PC-3 (cell line): ENCODE measurements at regions not wholly inside any gene's neighbourhood (a gene's known extent, or its start where the extent isn't known, plus 50 kb on each side); places are given as distances from the start of the nearest gene placed in this dataset.

Experiments used
- ATAC-seq: fragments of 200-7000 bp; cut with Tn5 transposase; 2 replicates; pipeline ENCODE4 v1.9.1; 2020; ENCODE audit warnings: mild to moderate bottlenecking, moderate library complexity
- BruUV-seq: library from RNA; stranded (reverse); fragments of 400-500 nt; replicated peaks from 2 replicates; lab custom pipeline; 2021; lab: Mats Ljungman, UMichigan
- CTCF ChIA-PET: fragments of 300-600 bp; sonication (Branson Sonifier 250); formaldehyde crosslinking; loops from one replicate; lab custom pipeline; 2022; ENCODE audit warnings: antibody characterized with exemption; lab: Charles Lee
- POLR2A ChIA-PET: fragments of 300-600 bp; sonication (Branson Sonifier 250); formaldehyde crosslinking; loops from one replicate; lab custom pipeline; 2022; ENCODE audit warnings: antibody characterized with exemption; ENCODE audit not compliant: unreplicated experiment; lab: Charles Lee
- DNase-seq: peaks from one replicate; pipeline ENCODE4 v3.0.0-alpha.2; 2015
- H2AFZ ChIP-seq: fragments of 300-600 bp; sonication (generic); 2 replicates; pipeline ENCODE4 v1.6.0; 2016; ENCODE audit warnings: antibody characterized with exemption, low read length
- H3F3A ChIP-seq: fragments of 300-600 bp; sonication (generic); one replicate; pipeline ENCODE4 v1.6.0; 2017; ENCODE audit warnings: antibody characterized with exemption, low read length, control low read depth, mild to moderate bottlenecking; ENCODE audit not compliant: unreplicated experiment
- H3K27ac ChIP-seq: fragments of 300-600 bp; sonication (generic); 2 replicates; pipeline ENCODE4 v1.5.1; 2016; ENCODE audit warnings: mild to moderate bottlenecking, low read length
- H3K27me3 ChIP-seq: fragments of 300-600 bp; sonication (generic); 2 replicates; pipeline ENCODE4 v1.6.1; 2016; ENCODE audit warnings: low read length, mixed read lengths
- H3K36me3 ChIP-seq: fragments of 300-600 bp; sonication (generic); 2 replicates; pipeline ENCODE4 v1.6.1; 2016; ENCODE audit warnings: low read depth, mixed run types, low read length, mixed read lengths
- H3K4me1 ChIP-seq: fragments of 300-600 bp; sonication (generic); 2 replicates; pipeline ENCODE4 v1.5.1; 2016; ENCODE audit warnings: low read length; ENCODE audit not compliant: insufficient read depth
- H3K4me2 ChIP-seq: fragments of 300-600 bp; sonication (generic); 2 replicates; pipeline ENCODE4 v1.6.0; 2016; ENCODE audit warnings: low read length
- H3K4me3 ChIP-seq: fragments of 300-600 bp; sonication (generic); 2 replicates; pipeline ENCODE4 v1.5.1; 2016; ENCODE audit warnings: mild to moderate bottlenecking, low read length, mixed read lengths
- H3K79me2 ChIP-seq: fragments of 300-600 bp; sonication (generic); 2 replicates; pipeline ENCODE4 v1.6.1; 2017; ENCODE audit warnings: low read length, mixed read lengths
- H3K9ac ChIP-seq: fragments of 300-600 bp; sonication (generic); 2 replicates; pipeline ENCODE4 v1.6.0; 2016; ENCODE audit warnings: mild to moderate bottlenecking, low read length
- H3K9me2 ChIP-seq: fragments of 300-600 bp; sonication (generic); replicated peaks from 2 replicates; pipeline ENCODE4 v1.6.1; 2016; ENCODE audit warnings: mixed run types, low read length, mixed read lengths
- H3K9me3 ChIP-seq: fragments of 300-600 bp; sonication (generic); 2 replicates; pipeline ENCODE4 v1.6.1; 2016; ENCODE audit warnings: low read length, mixed read lengths
- H4K20me1 ChIP-seq: fragments of 300-600 bp; sonication (generic); 2 replicates; pipeline ENCODE4 v1.6.1; 2016; ENCODE audit warnings: low read length, mixed read lengths
- EZH2 ChIP-seq: fragments of 300-600 bp; sonication (generic); IDR thresholded peaks from one replicate; pipeline ENCODE4 v1.6.1; 2017; ENCODE audit warnings: antibody characterized with exemption, mild to moderate bottlenecking, low read length; ENCODE audit not compliant: unreplicated experiment
- EZH2phosphoT487 ChIP-seq: fragments of 300-600 bp; sonication (generic); IDR thresholded peaks from 2 replicates; pipeline ENCODE4 v1.6.1; 2018; ENCODE audit warnings: mild to moderate bottlenecking, antibody characterized with exemption, low read length, borderline replicate concordance
- intact Hi-C: fragments of 100-400 bp; cut with micrococcal nuclease; formaldehyde crosslinking; loops from 2 replicates; pipeline ENCODE4 v1.9.0; 2023
- TF ChIP-seq, protein P1 (sequence below): fragments of 300-600 bp; sonication (generic); conservative IDR thresholded peaks from 2 replicates; pipeline ENCODE4 v1.5.1; 2017; ENCODE audit warnings: antibody characterized with exemption, low read depth, mild to moderate bottlenecking, low read length

DNA sequence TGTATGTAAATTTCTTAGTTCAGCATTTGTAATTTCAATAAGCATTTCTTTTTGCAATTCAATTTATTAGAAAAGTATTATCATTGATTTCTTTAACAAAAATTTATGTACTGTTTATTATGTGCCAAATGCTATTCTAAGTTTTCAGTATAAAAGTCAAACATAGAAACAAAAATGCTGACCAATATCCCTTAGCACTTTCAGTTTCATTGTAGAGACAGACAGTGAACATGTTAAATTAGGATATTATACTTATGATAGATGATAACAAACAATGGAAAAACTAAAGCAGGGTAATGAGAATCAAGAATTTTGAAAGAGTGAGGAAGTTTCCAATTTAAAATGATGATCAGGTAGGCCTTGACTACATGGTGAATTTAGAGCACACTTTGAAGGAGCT, 1106.0 kb downstream of the TAF11L14 start:
- H3K4me2 ChIP-seq, result no peak overlapping the region
- no peak overlapping the region for H3K27ac ChIP-seq
- H3K4me1 ChIP-seq, result peaks cover 8% of the 10 kb centered on the region
- H3K9me2 ChIP-seq, result no peaks in the 10 kb centered on the region
- no peaks in the 10 kb centered on the region for H3K79me2 ChIP-seq
- CTCF ChIA-PET, result no interaction called here
- no peaks in the 10 kb centered on the region for H3F3A ChIP-seq
- no TSS peak for BruUV-seq
- H3K27me3 ChIP-seq, result no peaks in the 10 kb centered on the region
- no peaks in the 10 kb centered on the region for H4K20me1 ChIP-seq
- H3K36me3 ChIP-seq, result no peaks in the 10 kb centered on the region
- no peak for ATAC-seq
- POLR2A ChIA-PET, result no interaction called here
- TF ChIP-seq, protein P1, sequence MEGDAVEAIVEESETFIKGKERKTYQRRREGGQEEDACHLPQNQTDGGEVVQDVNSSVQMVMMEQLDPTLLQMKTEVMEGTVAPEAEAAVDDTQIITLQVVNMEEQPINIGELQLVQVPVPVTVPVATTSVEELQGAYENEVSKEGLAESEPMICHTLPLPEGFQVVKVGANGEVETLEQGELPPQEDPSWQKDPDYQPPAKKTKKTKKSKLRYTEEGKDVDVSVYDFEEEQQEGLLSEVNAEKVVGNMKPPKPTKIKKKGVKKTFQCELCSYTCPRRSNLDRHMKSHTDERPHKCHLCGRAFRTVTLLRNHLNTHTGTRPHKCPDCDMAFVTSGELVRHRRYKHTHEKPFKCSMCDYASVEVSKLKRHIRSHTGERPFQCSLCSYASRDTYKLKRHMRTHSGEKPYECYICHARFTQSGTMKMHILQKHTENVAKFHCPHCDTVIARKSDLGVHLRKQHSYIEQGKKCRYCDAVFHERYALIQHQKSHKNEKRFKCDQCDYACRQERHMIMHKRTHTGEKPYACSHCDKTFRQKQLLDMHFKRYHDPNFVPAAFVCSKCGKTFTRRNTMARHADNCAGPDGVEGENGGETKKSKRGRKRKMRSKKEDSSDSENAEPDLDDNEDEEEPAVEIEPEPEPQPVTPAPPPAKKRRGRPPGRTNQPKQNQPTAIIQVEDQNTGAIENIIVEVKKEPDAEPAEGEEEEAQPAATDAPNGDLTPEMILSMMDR, result no peak
- no peak for TF ChIP-seq EZH2phosphoT487
- no peak for TF ChIP-seq EZH2
- no peak overlapping the region for H3K9ac ChIP-seq
- no peak overlapping the region for H3K4me3 ChIP-seq
- intact Hi-C loops, result loop anchor here (10.0 kb wide), 1 partner anchor 1224 kb away; no protein-coding TSS in a partner anchor
- no peak for DNase-seq
- no peak overlapping the region for H2AFZ ChIP-seq
- H3K9me3 ChIP-seq, result no peaks in the 10 kb centered on the region

DNA sequence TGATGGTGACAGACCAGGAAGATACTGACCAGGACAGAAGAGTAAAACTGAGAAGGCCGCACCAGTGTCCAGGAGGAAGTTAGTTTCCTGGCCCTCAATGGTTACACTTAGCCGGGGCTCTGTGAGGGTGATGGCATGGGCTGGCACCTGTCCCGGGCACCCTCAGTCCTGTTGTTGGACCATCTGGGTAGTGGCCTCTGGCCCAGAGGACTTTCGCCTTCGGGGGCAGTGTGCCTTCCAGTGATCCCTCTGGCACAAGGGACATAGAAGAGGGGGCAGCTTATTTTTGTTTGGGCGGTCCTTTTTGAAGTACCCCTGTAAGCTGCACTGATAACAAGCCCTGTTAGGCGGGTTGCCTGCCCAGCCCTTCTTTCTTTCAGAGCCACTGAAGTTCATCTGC, 1108.6 kb downstream of the TAF11L14 start:
- H3K79me2 ChIP-seq, result no peaks in the 10 kb centered on the region
- DNase-seq (no peak), ATAC-seq (no peak)
- H3K4me2 ChIP-seq, result no peak overlapping the region
- no peak overlapping the region for H3K4me3 ChIP-seq
- H4K20me1 ChIP-seq, result no peaks in the 10 kb centered on the region
- no peak overlapping the region for H3K27ac ChIP-seq
- CTCF ChIA-PET, result no interaction called here
- no TSS peak for BruUV-seq
- H3K9me2 ChIP-seq, result no peaks in the 10 kb centered on the region
- intact Hi-C loops, result loop anchor here (10.0 kb wide), 1 partner anchor 1222 kb away; no protein-coding TSS in a partner anchor
- H3K27me3 ChIP-seq, result no peaks in the 10 kb centered on the region
- POLR2A ChIA-PET, result no interaction called here
- TF ChIP-seq EZH2phosphoT487 (no peak), EZH2 (no peak)
- TF ChIP-seq, protein P1, result no peak
- H3F3A ChIP-seq, result no peaks in the 10 kb centered on the region
- H3K9me3 ChIP-seq, result no peaks in the 10 kb centered on the region
- no peaks in the 10 kb centered on the region for H3K36me3 ChIP-seq
- H3K4me1 ChIP-seq, result peaks cover 14% of the 10 kb centered on the region
- H3K9ac ChIP-seq, result no peak overlapping the region
- H2AFZ ChIP-seq, result no peak overlapping the region

DNA sequence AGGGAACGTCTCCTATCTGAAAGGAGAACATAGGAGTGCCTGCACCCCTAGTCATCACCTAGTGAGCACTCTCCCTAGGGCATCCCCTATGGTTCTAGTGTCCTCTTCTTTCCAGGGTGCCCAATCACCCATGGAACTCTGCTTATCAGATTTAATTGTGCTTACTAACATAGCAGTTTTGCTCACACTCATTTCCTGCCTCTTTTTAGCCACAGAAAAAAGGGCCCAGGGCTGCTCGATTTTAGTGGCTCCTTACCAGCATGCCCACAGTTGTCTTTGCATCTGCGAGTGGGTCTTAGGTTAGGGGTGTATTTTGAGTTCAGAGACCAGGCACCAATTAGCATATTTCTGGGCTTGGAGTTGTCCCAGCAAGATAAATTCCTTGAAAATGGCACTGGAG, 1110.2 kb downstream of the TAF11L14 start:
- no peaks in the 10 kb centered on the region for H3F3A ChIP-seq
- H3K27ac ChIP-seq, result no peak overlapping the region
- H2AFZ ChIP-seq, result no peak overlapping the region
- intact Hi-C loops, result loop anchor here (10.0 kb wide), 1 partner anchor 1220 kb away; no protein-coding TSS in a partner anchor
- CTCF ChIA-PET, result no interaction called here
- no peak overlapping the region for H3K9ac ChIP-seq
- peaks cover 14% of the 10 kb centered on the region for H3K4me1 ChIP-seq
- peak overlapping the region; percentile 96; the same call in 1 of the 2 replicates for H3K4me2 ChIP-seq
- ATAC-seq (no peak), DNase-seq (no peak)
- POLR2A ChIA-PET, result no interaction called here
- no peaks in the 10 kb centered on the region for H3K79me2 ChIP-seq
- TF ChIP-seq, protein P1, result no peak
- TF ChIP-seq EZH2phosphoT487, result no peak
- TF ChIP-seq EZH2, result no peak
- no peaks in the 10 kb centered on the region for H3K27me3 ChIP-seq
- H3K9me3 ChIP-seq, result no peaks in the 10 kb centered on the region
- H3K9me2 ChIP-seq, result no peaks in the 10 kb centered on the region
- H4K20me1 ChIP-seq, result no peaks in the 10 kb centered on the region
- no peak overlapping the region for H3K4me3 ChIP-seq
- BruUV-seq, result no TSS peak
- no peaks in the 10 kb centered on the region for H3K36me3 ChIP-seq
